GM12873 (cell line): ENCODE measurements at regions not wholly inside any gene's neighbourhood (a gene's known extent, or its start where the extent isn't known, plus 50 kb on each side); places are given as distances from the start of the nearest gene placed in this dataset.

ENCODE experiments used
- CTCF ChIP-seq: IDR thresholded peaks from 2 replicates; pipeline ENCODE4 v1.5.1; 2012; ENCODE audit warnings: low read depth, mild to moderate bottlenecking, moderate library complexity, low read length, control low read depth; ENCODE audit not compliant: insufficient read depth; ENCODE audit errors: missing control alignments

- TF ChIP-seq CTCF, result no peak
Observed at GRCh38 chr22:17281440-17281841, 62.2 kb upstream of the ADA2 start.

DNA sequence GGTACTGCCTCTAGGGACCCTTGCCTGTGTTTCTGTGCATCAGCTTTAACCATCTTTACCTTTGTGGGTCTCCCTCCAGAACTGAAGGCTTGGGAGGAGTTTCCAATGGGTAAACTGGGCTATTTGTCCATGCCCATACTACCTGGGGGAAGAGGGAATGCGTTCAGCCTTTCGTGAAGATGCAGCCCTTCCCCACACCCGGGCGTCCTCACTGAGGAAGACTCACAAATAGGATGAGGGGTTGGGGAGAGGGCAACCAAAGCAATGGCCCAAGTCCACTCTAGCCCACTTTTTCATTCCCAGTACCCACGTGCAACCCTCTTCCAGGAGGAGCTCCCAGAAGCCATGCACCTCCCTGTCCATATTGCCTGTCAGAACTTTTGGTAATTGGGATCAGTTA, 61.8 kb upstream of the ADA2 start:
- TF ChIP-seq CTCF, result no peak

GRCh38 chr22:17272511-17272991, 53.3 kb upstream of the ADA2 start:
- TF ChIP-seq CTCF, result no peak

DNA sequence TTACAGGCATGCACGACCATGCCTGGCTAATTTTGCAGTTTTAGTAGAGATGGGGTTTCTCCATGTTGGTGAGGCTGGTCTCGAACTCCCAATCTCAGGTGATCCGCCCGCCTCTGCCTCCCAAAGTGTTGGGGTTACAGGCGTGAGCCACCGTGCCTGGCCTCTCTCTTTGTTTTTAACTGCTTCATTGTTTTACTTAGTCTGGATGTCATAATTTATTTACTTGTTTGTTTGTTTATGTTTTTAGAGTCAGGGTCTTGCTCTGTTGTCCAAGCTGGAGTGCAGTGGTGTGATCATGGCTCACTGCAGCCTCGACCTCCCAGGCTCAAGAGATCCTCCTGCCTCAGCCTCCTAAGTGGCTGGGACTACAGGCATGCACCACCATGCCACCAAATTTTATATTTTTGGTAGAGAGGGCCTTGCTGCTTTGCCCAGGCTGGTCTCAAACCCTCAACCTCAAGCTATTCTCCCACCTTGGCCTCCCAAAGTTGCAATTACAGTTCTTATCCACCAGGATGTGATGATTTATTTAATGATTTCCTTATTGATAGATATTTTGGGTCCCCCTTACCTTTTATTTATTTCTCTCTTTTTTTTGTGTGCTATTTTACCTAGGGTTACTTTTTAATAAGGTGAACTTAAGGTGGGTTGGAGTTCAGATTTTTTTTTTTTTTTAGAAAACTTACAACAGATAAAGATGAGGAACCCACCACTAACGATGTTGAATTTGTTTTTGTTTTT, 52.6 kb upstream of the ADA2 start:
- TF ChIP-seq CTCF, result peak; percentile 13

- TF ChIP-seq CTCF, result no peak
Observed at GRCh38 chr22:17269607-17270261, 50.5 kb upstream of the ADA2 start.

DNA sequence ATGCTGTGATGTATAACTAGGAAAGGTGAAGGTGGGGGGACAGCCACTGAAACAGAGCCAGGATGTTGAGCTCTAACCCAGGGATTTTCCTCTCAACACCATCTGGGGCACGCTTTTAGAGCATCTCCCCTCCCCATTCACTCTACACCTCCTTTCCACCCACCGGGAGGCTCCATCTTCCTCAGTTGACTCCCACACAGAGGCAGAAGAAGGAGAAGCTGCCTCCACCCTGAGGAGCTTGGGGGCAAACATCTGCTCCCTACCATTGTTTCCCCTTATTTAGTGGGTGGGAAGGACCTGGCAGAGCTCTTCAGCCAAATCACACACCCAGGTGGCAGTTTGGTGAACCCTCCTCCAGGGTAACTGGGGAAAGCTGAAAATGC, 50.0 kb upstream of the ADA2 start:
- TF ChIP-seq CTCF, result no peak
